KMS-11 (cell line): ENCODE measurements at regions not wholly inside any gene's neighbourhood (a gene's known extent, or its start where the extent isn't known, plus 50 kb on each side); places are given as distances from the start of the nearest gene placed in this dataset.

Experiments used
- H2AFZ ChIP-seq: fragments of 200-600 bp; sonication (generic); 2 replicates; pipeline ENCODE4 v1.6.1; 2016; ENCODE audit warnings: antibody characterized with exemption, mixed run types, low read depth
- H3K27ac ChIP-seq: fragments of 200-600 bp; sonication (generic); 2 replicates; pipeline ENCODE4 v1.6.1; 2016; ENCODE audit warnings: mild to moderate bottlenecking, mixed run types
- H3K27me3 ChIP-seq: fragments of 200-600 bp; sonication (generic); 2 replicates; pipeline ENCODE4 v1.6.1; 2017; ENCODE audit warnings: mild to moderate bottlenecking, low read depth, mixed run types, moderate library complexity; ENCODE audit not compliant: insufficient read depth
- H3K36me3 ChIP-seq: fragments of 200-600 bp; sonication (generic); 2 replicates; pipeline ENCODE4 v1.6.1; 2017; ENCODE audit warnings: mild to moderate bottlenecking, mixed run types; ENCODE audit not compliant: insufficient read depth
- H3K4me1 ChIP-seq: fragments of 200-600 bp; sonication (generic); 2 replicates; pipeline ENCODE4 v1.6.1; 2016; ENCODE audit warnings: mild to moderate bottlenecking, low read depth, mixed run types; ENCODE audit not compliant: poor library complexity, severe bottlenecking
- H3K4me2 ChIP-seq: fragments of 200-600 bp; sonication (generic); 2 replicates; pipeline ENCODE4 v1.7.0; 2016; ENCODE audit warnings: mild to moderate bottlenecking, mixed run types
- H3K4me3 ChIP-seq: fragments of 200-600 bp; sonication (generic); IDR thresholded peaks from 2 replicates; pipeline ENCODE4 v1.6.1; 2017; ENCODE audit warnings: low read depth, low read length, mixed read lengths; ENCODE audit not compliant: insufficient read depth
- H3K79me2 ChIP-seq: fragments of 200-600 bp; sonication (generic); 2 replicates; pipeline ENCODE4 v1.6.1; 2016; ENCODE audit warnings: low read depth, mixed run types; ENCODE audit not compliant: insufficient read depth
- H3K9ac ChIP-seq: fragments of 200-600 bp; sonication (generic); 2 replicates; pipeline ENCODE4 v1.6.1; 2016; ENCODE audit warnings: mild to moderate bottlenecking, mixed run types
- H4K20me1 ChIP-seq: fragments of 200-600 bp; sonication (generic); 2 replicates; pipeline ENCODE4 v1.6.1; 2016; ENCODE audit warnings: mild to moderate bottlenecking, mixed run types; ENCODE audit not compliant: insufficient read depth
- CTCF ChIP-seq: fragments of 200-600 bp; sonication (generic); conservative IDR thresholded peaks from 2 replicates; pipeline ENCODE4 v1.6.1; 2017; ENCODE audit warnings: low read depth, mild to moderate bottlenecking, antibody characterized with exemption, low read length, moderate library complexity, mixed read lengths

DNA sequence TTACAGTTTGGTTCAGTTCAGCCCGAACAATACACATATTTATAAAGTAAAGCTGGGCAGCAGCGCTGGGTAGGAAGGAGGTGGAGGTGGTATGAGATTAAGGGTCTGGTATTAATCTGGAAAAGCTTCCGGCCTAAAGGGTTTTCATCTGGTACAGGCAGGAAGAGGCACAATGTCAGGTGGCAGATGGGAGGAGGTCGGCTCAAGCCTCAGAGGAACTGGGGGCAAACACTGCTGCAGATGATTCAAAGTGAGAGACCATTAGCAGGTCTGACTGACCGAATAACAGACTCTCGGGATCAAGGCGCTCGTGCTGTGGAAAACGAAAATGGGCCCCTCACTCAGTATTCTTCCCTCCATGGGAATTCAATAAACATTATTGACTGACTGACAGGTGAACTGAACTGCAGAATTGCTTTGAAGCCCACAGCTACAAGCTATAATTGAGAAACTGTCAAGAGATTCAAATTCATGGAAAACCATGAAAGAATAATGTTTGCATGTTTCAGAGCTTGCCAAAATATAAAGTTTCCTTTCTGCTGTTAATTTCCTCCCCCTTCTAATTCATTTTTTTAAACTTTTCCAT lies 75.3 kb downstream of the TMEM167A start:
- Histone ChIP-seq H3K4me2 (no peak overlapping the region), H3K27ac (no peak overlapping the region), H3K79me2 (no peaks in the 10 kb centered on the region), H4K20me1 (no peaks in the 10 kb centered on the region), H3K27me3 (no peaks in the 10 kb centered on the region), H3K4me1 (no peaks in the 10 kb centered on the region), H3K36me3 (no peaks in the 10 kb centered on the region), H3K4me3 (no peak overlapping the region), H2AFZ (no peak overlapping the region), H3K9ac (no peak overlapping the region)
- no peak for TF ChIP-seq CTCF

DNA sequence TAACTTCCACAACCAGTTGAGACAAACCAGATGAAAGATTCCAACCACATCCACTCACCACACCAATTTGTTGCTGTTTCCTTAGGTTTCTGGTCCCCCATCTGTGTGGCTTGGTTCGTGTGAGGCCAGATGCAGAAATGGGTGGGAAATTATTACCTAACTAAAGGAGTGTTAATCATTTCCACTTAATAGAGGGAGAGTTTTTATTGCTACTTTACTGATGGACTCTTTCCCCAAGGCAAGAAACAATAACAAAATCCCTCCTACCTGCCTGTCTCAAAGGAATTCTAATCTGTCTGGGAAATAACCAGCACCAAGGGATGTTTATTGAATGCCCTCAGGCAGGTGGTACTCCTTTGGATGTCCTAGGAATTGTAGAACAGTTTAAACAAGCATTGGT lies 76.3 kb downstream of the TMEM167A start:
- H3K9ac ChIP-seq = no peak overlapping the region
- H3K36me3 ChIP-seq = no peaks in the 10 kb centered on the region
- H3K4me2 ChIP-seq = no peak overlapping the region
- H2AFZ ChIP-seq = no peak overlapping the region
- no peaks in the 10 kb centered on the region for H3K27me3 ChIP-seq
- H3K4me3 ChIP-seq = no peak overlapping the region
- no peak overlapping the region for H3K27ac ChIP-seq
- no peaks in the 10 kb centered on the region for H3K79me2 ChIP-seq
- H4K20me1 ChIP-seq = no peaks in the 10 kb centered on the region
- no peaks in the 10 kb centered on the region for H3K4me1 ChIP-seq
- no peak for TF ChIP-seq CTCF

GRCh38 chr5:83000428-83000827 lies 76.8 kb downstream of the TMEM167A start:
- Histone ChIP-seq H3K27ac (no peak overlapping the region), H3K36me3 (no peaks in the 10 kb centered on the region), H3K4me1 (no peaks in the 10 kb centered on the region), H3K4me2 (no peak overlapping the region), H4K20me1 (no peaks in the 10 kb centered on the region), H2AFZ (no peak overlapping the region), H3K9ac (no peak overlapping the region), H3K4me3 (no peak overlapping the region), H3K27me3 (no peaks in the 10 kb centered on the region), H3K79me2 (no peaks in the 10 kb centered on the region)
- TF ChIP-seq CTCF = no peak

DNA sequence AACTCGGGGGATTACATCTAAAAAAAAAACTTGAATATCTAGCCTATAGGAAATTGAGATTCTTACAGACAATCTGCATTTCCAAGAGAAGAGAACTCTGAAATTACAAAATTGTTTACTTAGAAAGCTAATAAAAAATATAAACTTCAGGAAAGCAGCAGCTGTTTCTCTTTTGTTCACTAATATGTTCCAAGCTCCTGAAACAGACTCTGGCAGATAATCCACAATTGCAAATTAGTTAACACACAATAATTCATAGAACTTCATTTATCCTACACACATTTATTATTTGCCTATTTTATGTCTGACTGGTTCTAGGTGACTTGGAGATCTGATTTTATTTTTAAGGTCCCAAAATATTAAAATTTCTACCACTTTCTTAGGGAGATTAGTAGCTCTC lies 83.8 kb downstream of the TMEM167A start:
- Histone ChIP-seq H4K20me1 (no peaks in the 10 kb centered on the region), H2AFZ (no peak overlapping the region), H3K4me3 (no peak overlapping the region), H3K27me3 (no peaks in the 10 kb centered on the region), H3K79me2 (no peaks in the 10 kb centered on the region), H3K4me2 (no peak overlapping the region), H3K4me1 (no peaks in the 10 kb centered on the region), H3K9ac (no peak overlapping the region), H3K27ac (no peak overlapping the region), H3K36me3 (no peaks in the 10 kb centered on the region)
- TF ChIP-seq CTCF = no peak

DNA sequence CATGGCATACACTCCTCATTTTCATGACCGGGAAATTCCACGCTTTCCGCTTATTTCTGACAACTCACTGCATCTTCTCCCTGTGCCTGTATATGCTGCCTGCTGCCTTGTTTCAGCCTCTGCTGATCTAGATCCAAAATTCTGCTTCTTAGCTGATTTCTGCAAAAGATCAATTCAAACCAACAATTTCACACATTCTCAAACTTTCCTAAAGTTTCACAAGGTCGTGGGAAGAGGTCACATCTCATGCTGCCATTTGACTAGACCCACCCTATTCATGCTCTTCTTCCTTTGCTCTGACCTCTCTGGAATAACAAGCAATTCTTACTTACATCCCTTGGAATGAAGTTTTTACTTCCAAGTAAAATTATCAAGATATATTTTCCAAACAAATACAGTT lies 84.5 kb downstream of the TMEM167A start:
- H3K79me2 ChIP-seq = no peaks in the 10 kb centered on the region
- H3K27ac ChIP-seq = no peak overlapping the region
- H3K36me3 ChIP-seq = no peaks in the 10 kb centered on the region
- no peaks in the 10 kb centered on the region for H3K4me1 ChIP-seq
- no peak overlapping the region for H3K4me3 ChIP-seq
- H2AFZ ChIP-seq = no peak overlapping the region
- no peaks in the 10 kb centered on the region for H4K20me1 ChIP-seq
- H3K9ac ChIP-seq = no peak overlapping the region
- no peaks in the 10 kb centered on the region for H3K27me3 ChIP-seq
- H3K4me2 ChIP-seq = no peak overlapping the region
- TF ChIP-seq CTCF = no peak
